ENCODE measurements at regions not wholly inside any gene's neighbourhood (a gene's known extent, or its start where the extent isn't known, plus 50 kb on each side); places are given as distances from the start of the nearest gene placed in this dataset.
"Not testable (repeated sequence)": the region's sequence is repeated elsewhere in the genome, so short reads cannot be mapped to it uniquely, and the experiment has no call there.

- TF ChIP-seq POLR2A, POLR2AphosphoS5, TAF1, POU2F2 (IDR thresholded peaks at IDR 0.05; ENCODE audit: low read depth, low read length): not testable (repeated sequence)
Measured at GRCh38 chr12:91711925-91712324, 433.7 kb downstream of the BTG1 start.

Measured in GM12891 (cell line).